ENCODE measurements at regions not wholly inside any gene's neighbourhood (a gene's known extent, or its start where the extent isn't known, plus 50 kb on each side); places are given as distances from the start of the nearest gene placed in this dataset.

GRCh38 chr11:45470151-45470793 lies 184.1 kb upstream of the SYT13 start:
- DNase-seq: no peak

GRCh38 chr11:45468267-45468856 lies 182.2 kb upstream of the SYT13 start:
- no peak for DNase-seq

- no peak for DNase-seq
Observed at GRCh38 chr11:45463541-45463940, 177.4 kb upstream of the SYT13 start.

GRCh38 chr11:45461514-45461913 lies 175.4 kb upstream of the SYT13 start:
- DNase-seq: no peak

- DNase-seq: no peak
Observed at GRCh38 chr11:45459491-45459890, 173.3 kb upstream of the SYT13 start.

- no peak for DNase-seq
Observed at GRCh38 chr11:45458269-45458668, 172.1 kb upstream of the SYT13 start.

- DNase-seq: no peak
Observed at GRCh38 chr11:45457649-45458048, 171.5 kb upstream of the SYT13 start.

- no peak for DNase-seq
Observed at GRCh38 chr11:45456686-45457085, 170.5 kb upstream of the SYT13 start.

GRCh38 chr11:45455536-45455935 lies 169.4 kb upstream of the SYT13 start:
- DNase-seq: no peak

GRCh38 chr11:45454917-45455401 lies 168.8 kb upstream of the SYT13 start:
- DNase-seq: no peak

GRCh38 chr11:45453721-45454120 lies 167.6 kb upstream of the SYT13 start:
- DNase-seq: no peak

GRCh38 chr11:45451766-45452440 lies 165.8 kb upstream of the SYT13 start:
- no peak for DNase-seq

GRCh38 chr11:45450189-45450588 lies 164.0 kb upstream of the SYT13 start:
- no peak for DNase-seq

GRCh38 chr11:45449036-45449601 lies 163.0 kb upstream of the SYT13 start:
- DNase-seq: no peak

- DNase-seq: no peak
Observed at GRCh38 chr11:45448561-45448960, 162.4 kb upstream of the SYT13 start.

- DNase-seq: no peak
Observed at GRCh38 chr11:45446998-45447397, 160.9 kb upstream of the SYT13 start.

GRCh38 chr11:45446434-45446833 lies 160.3 kb upstream of the SYT13 start:
- DNase-seq: no peak

- DNase-seq: no peak
Observed at GRCh38 chr11:45444796-45445195, 158.7 kb upstream of the SYT13 start.

- DNase-seq: no peak
Observed at GRCh38 chr11:45440111-45440510, 154.0 kb upstream of the SYT13 start.

GRCh38 chr11:45436966-45437365 lies 150.8 kb upstream of the SYT13 start:
- DNase-seq: no peak

GRCh38 chr11:45436118-45436517 lies 150.0 kb upstream of the SYT13 start:
- no peak for DNase-seq

GRCh38 chr11:45435706-45436105 lies 149.6 kb upstream of the SYT13 start:
- no peak for DNase-seq

GRCh38 chr11:45432910-45433309 lies 146.8 kb upstream of the SYT13 start:
- no peak for DNase-seq

- no peak for DNase-seq
Observed at GRCh38 chr11:45432100-45432499, 146.0 kb upstream of the SYT13 start.

Measured in NCI-H2107 (cell line).